Endodermal cell (in vitro differentiated cells): ENCODE measurements at regions not wholly inside any gene's neighbourhood (a gene's known extent, or its start where the extent isn't known, plus 50 kb on each side); places are given as distances from the start of the nearest gene placed in this dataset.

Source experiments
- DNase-seq: peaks from one replicate; pipeline ENCODE4 v3.0.0-alpha.2; 2017
- H3K27ac ChIP-seq: 2 replicates; pipeline ENCODE4 v1.5.1; 2013; ENCODE audit warnings: mild to moderate bottlenecking, low read depth, low read length, moderate library complexity
- H3K27me3 ChIP-seq: 2 replicates; pipeline ENCODE4 v1.6.1; 2013; ENCODE audit warnings: mild to moderate bottlenecking, low read length, moderate library complexity; ENCODE audit not compliant: insufficient read depth, control insufficient read depth, poor library complexity, severe bottlenecking
- H3K36me3 ChIP-seq: 2 replicates; pipeline ENCODE4 v1.7.0; 2013; ENCODE audit warnings: mild to moderate bottlenecking, low read length, moderate library complexity; ENCODE audit not compliant: control insufficient read depth, insufficient read depth
- H3K4me1 ChIP-seq: one replicate; pipeline ENCODE4 v1.7.0; 2013; ENCODE audit warnings: low read length; ENCODE audit not compliant: control insufficient read depth, insufficient read depth
- H3K4me3 ChIP-seq: 2 replicates; pipeline ENCODE4 v1.5.1; 2013; ENCODE audit warnings: mild to moderate bottlenecking, low read length, moderate library complexity
- H3K9ac ChIP-seq: 2 replicates; pipeline ENCODE4 v1.6.1; 2013; ENCODE audit warnings: mild to moderate bottlenecking, low read length, moderate library complexity; ENCODE audit not compliant: poor library complexity, severe bottlenecking; ENCODE audit errors: extremely low read depth
- H3K9me3 ChIP-seq: 2 replicates; pipeline ENCODE4 v1.6.1; 2013; ENCODE audit warnings: mild to moderate bottlenecking, low read length, moderate library complexity; ENCODE audit not compliant: control insufficient read depth
- H3K27ac Mint-ChIP-seq: 2 replicates; pipeline ENCODE4 v1.8.0; 2020; ENCODE audit warnings: mixed read lengths
- H3K27me3 Mint-ChIP-seq: 2 replicates; pipeline ENCODE4 v1.8.0; 2021; ENCODE audit warnings: mild to moderate bottlenecking, mixed read lengths; ENCODE audit not compliant: insufficient read depth
- H3K36me3 Mint-ChIP-seq: 2 replicates; pipeline ENCODE4 v1.8.0; 2020; ENCODE audit warnings: low read depth, mixed read lengths
- H3K4me1 Mint-ChIP-seq: 2 replicates; pipeline ENCODE4 v1.8.0; 2020; ENCODE audit warnings: mixed read lengths
- H3K4me3 Mint-ChIP-seq: 2 replicates; pipeline ENCODE4 v1.8.0; 2020; ENCODE audit warnings: mild to moderate bottlenecking, moderate library complexity, mixed read lengths
- H3K9me3 Mint-ChIP-seq: 2 replicates; pipeline ENCODE4 v1.8.0; 2020; ENCODE audit warnings: mild to moderate bottlenecking, mixed read lengths
- CTCF ChIP-seq: fragments of 200-600 bp; sonication (generic); conservative IDR thresholded peaks from 2 replicates; pipeline ENCODE4 v1.5.0; 2021; ENCODE audit warnings: antibody characterized with exemption, mild to moderate bottlenecking
- WGBS, 2 experiments: methylation state at CpG; one replicate each; pipeline versions ENCODE4 v1.1.5 to v1.1.7; 2013; ENCODE audit warnings: missing lambda C conversion rate in 2 of 2, mixed read lengths in 1 of 2; ENCODE audit not compliant: insufficient coverage in 1 of 2, insufficient read length in 1 of 2; 5-methylcytosine and 5-hydroxymethylcytosine counted together

DNA sequence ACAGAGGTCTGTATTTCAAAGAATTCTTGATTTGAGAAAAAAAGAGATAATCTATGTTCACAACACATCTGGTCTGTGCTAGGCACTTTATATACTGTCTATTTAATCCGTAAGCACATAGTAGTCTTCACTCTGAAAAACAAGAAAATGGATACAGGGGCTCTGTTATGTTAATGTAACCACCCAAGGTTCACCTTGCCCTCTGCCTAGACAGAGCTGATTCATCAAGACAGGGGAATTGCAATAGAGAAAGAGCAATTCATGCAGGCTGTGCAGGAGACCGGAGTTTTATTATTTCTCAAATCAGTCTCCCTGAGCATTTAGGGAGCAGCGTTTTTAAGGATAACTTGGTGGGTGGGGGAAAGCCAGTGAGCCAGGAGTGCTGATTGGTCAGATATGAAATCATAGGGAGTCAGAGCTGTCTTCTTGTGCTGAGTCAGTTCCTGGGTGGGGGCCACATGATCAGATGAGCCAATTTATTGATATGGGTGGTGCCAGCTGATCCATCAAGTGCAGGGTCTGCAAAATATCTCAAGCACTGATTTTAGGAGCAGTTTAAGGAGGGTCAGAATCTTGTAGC, 92.9 kb upstream of the TNIP3 start:
- Histone ChIP-seq H3K4me3 (no peak overlapping the region), H3K9ac (no peak overlapping the region), H3K27ac (no peak overlapping the region), H3K27me3 (no peaks in the 10 kb centered on the region), H3K9me3 (no peaks in the 10 kb centered on the region), H3K4me1 (no peaks in the 10 kb centered on the region), H3K36me3 (no peaks in the 10 kb centered on the region)
- Mint-ChIP-seq H3K36me3 (no peaks in the 10 kb centered on the region), H3K4me3 (no peak overlapping the region), H3K9me3 (peaks cover 2% of the 10 kb centered on the region), H3K27ac (no peak overlapping the region), H3K4me1 (peaks cover 7% of the 10 kb centered on the region), H3K27me3 (no peaks in the 10 kb centered on the region)
- no peak for DNase-seq
- no peak for TF ChIP-seq CTCF
- 92 to 100% methylated on average over 3 of the region's 3 CpGs for WGBS, 2 experiments

GRCh38 chr4:121255986-121256750, 92.0 kb upstream of the TNIP3 start:
- H3K36me3 ChIP-seq: no peaks in the 10 kb centered on the region
- no peak overlapping the region for H3K27ac Mint-ChIP-seq
- H3K4me3 Mint-ChIP-seq: no peak overlapping the region

GRCh38 chr4:121253961-121254360, 89.8 kb upstream of the TNIP3 start:
- Mint-ChIP-seq H3K4me3 (no peak overlapping the region), H3K36me3 (no peaks in the 10 kb centered on the region), H3K4me1 (peaks cover 23% of the 10 kb centered on the region), H3K9me3 (peaks cover 2% of the 10 kb centered on the region), H3K27me3 (no peaks in the 10 kb centered on the region), H3K27ac (no peak overlapping the region)
- no peak for DNase-seq
- Histone ChIP-seq H3K27me3 (no peaks in the 10 kb centered on the region), H3K4me3 (no peak overlapping the region), H3K27ac (no peak overlapping the region), H3K36me3 (no peaks in the 10 kb centered on the region), H3K9ac (no peak overlapping the region), H3K9me3 (no peaks in the 10 kb centered on the region), H3K4me1 (no peaks in the 10 kb centered on the region)
- WGBS, 2 experiments: 82 to 91% methylated on average over 2 of the region's 2 CpGs
- no peak for TF ChIP-seq CTCF

More at GRCh38 chr4:121255986-121256750, 92.0 kb upstream of the TNIP3 start:
- no peak for TF ChIP-seq CTCF
- H3K27me3 Mint-ChIP-seq: no peaks in the 10 kb centered on the region
- Histone ChIP-seq H3K9me3 (no peaks in the 10 kb centered on the region), H3K4me3 (no peak overlapping the region), H3K4me1 (no peaks in the 10 kb centered on the region), H3K9ac (no peak overlapping the region), H3K27me3 (no peaks in the 10 kb centered on the region), H3K27ac (no peak overlapping the region)
- H3K36me3 Mint-ChIP-seq: no peaks in the 10 kb centered on the region
- peaks cover 10% of the 10 kb centered on the region for H3K4me1 Mint-ChIP-seq
- no peak for DNase-seq
- peaks cover 2% of the 10 kb centered on the region for H3K9me3 Mint-ChIP-seq
